Psoas muscle (tissue), 7 donors: ENCODE measurements at regions not wholly inside any gene's neighbourhood (a gene's known extent, or its start where the extent isn't known, plus 50 kb on each side); places are given as distances from the start of the nearest gene placed in this dataset.

Experiments
- ATAC-seq, 4 donors: fragments of 200-7000 bp; cut with Tn5 transposase; one replicate each; pipeline ENCODE4 v1.9.1; 2020; ENCODE audit warnings: moderate library complexity in 3 of 4, mild to moderate bottlenecking in 2 of 4
- DNase-seq, 2 donors: peaks; one replicate each; pipeline ENCODE4 v3.0.0-alpha.2; 2020
- H3K27ac ChIP-seq: fragments of 200-600 bp; one replicate; pipeline ENCODE4 v1.8.0; 2022
- H3K27me3 ChIP-seq, 3 donors: fragments of 200-600 bp in 1 of 3; one replicate each; pipeline versions ENCODE4 v1.6.1 to v1.8.0; 2013 to 2022; ENCODE audit warnings: low read length in 2 of 3, mild to moderate bottlenecking in 2 of 3, moderate library complexity in 1 of 3; ENCODE audit not compliant: insufficient read depth in 3 of 3
- H3K36me3 ChIP-seq, 2 donors: fragments of 200-600 bp in 1 of 2; one replicate each; pipeline versions ENCODE4 v1.6.1 to v1.8.0; 2013 to 2022; ENCODE audit warnings: low read depth in 1 of 2, mild to moderate bottlenecking in 1 of 2, moderate library complexity in 1 of 2; ENCODE audit not compliant: insufficient read depth in 1 of 2
- H3K4me1 ChIP-seq: fragments of 200-600 bp; one replicate; pipeline ENCODE4 v1.8.0; 2022
- H3K4me3 ChIP-seq: fragments of 200-600 bp; one replicate; pipeline ENCODE4 v1.8.0; 2022; ENCODE audit warnings: mild to moderate bottlenecking
- H3K9me3 ChIP-seq: fragments of 200-600 bp; one replicate; pipeline ENCODE4 v1.8.0; 2022
- WGBS, 3 donors: extraction: QIAGEN DNeasy Blood & Tissue Kit; methylation state at CpG; one replicate each; pipeline versions ENCODE4 v1.1.6 to v1.1.7; 2013; 5-methylcytosine and 5-hydroxymethylcytosine counted together
- intact Hi-C, 2 donors: fragments of 100-400 bp; cut with DNase I; formaldehyde crosslinking; loops; one replicate each; pipeline versions ENCODE4 v1.11.0 to v1.14.2; 2022
- TF ChIP-seq, protein P1 (sequence below): fragments of 200-600 bp; IDR thresholded peaks from one replicate; pipeline ENCODE4 v1.8.0; 2022; ENCODE audit warnings: antibody characterized with exemption
- donor health status: healthy with polysubstance abuse.
- donor health status: DM: no; HTN: no; CAD: no; lungs with moderate emphysema.
- donor health status: Bipolar disorder and iron deficiency.
- donor health status: healthy.
- donor health status: DM: yes; HTN: yes; CAD: no.
- donor health status: DM: no; HTN: no; CAD: no.
- donor health status: DM: yes; HTN: yes; CAD: no.

DNA sequence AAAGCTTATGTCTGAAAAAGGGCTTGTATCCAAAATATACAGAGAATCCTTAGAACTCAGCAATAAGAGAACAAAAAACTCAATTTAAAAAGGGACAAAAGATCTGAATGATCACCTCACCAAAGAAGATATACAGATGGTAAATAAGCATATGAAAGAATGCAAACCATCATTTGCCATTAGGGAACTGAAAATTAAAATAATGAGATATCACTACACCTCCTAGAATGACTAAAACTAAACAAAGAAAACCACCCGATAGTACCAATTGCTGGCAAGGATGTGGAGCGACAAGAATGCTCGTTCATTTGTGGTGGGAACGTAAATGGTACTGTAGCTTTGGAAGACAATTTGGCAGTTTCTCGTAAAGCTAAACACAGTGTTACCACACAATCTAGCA lies 66.9 kb upstream of the MPHOSPH6 start:
- TF ChIP-seq, protein P1, sequence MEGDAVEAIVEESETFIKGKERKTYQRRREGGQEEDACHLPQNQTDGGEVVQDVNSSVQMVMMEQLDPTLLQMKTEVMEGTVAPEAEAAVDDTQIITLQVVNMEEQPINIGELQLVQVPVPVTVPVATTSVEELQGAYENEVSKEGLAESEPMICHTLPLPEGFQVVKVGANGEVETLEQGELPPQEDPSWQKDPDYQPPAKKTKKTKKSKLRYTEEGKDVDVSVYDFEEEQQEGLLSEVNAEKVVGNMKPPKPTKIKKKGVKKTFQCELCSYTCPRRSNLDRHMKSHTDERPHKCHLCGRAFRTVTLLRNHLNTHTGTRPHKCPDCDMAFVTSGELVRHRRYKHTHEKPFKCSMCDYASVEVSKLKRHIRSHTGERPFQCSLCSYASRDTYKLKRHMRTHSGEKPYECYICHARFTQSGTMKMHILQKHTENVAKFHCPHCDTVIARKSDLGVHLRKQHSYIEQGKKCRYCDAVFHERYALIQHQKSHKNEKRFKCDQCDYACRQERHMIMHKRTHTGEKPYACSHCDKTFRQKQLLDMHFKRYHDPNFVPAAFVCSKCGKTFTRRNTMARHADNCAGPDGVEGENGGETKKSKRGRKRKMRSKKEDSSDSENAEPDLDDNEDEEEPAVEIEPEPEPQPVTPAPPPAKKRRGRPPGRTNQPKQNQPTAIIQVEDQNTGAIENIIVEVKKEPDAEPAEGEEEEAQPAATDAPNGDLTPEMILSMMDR: no peak
- Histone ChIP-seq H3K27me3 (peaks cover 0 to 5% (median 3%) of the 10 kb centered on the region in 3 donors), H3K27ac (no peak overlapping the region), H3K36me3 (no peaks in the 10 kb centered on the region), H3K4me1 (no peaks in the 10 kb centered on the region), H3K4me3 (no peak overlapping the region), H3K9me3 (no peaks in the 10 kb centered on the region)
- DNase-seq (no peak), ATAC-seq (no peak)
- intact Hi-C loops: no loop called here
- whole genome bisulfite sequencing, 3 donors: 87 to 89% (median 88%) methylated on average over 5 of the region's 5 CpGs

DNA sequence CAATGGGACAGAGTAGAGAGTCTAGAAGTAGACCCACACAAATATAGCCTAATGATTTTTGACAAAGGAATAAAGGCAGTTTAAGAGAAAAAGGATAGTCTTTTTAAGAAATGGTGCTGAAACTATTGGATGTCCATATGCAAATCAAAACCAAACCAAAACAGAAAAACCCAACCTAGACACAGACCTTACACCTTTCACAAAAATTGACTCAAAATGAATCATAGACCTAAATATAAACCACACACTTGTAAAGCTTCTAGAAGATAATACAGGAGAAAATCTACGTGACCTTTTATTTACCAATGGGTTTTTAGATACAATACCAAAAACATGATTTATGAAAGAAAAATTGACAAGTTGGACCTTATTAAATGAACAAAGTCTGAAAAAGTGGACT lies 66.4 kb upstream of the MPHOSPH6 start:
- H3K27me3 ChIP-seq: peaks cover 0 to 3% (median 1%) of the 10 kb centered on the region in 3 donors
- ATAC-seq (no peak), DNase-seq (no peak)
- 52 to 93% (median 84%) methylated on average over 1 of the region's 1 CpG for WGBS, 3 donors
- H3K9me3 ChIP-seq: no peaks in the 10 kb centered on the region
- H3K36me3 ChIP-seq: no peaks in the 10 kb centered on the region
- intact Hi-C loops: no loop called here
- no peak overlapping the region for H3K27ac ChIP-seq
- TF ChIP-seq, protein P1: no peak
- H3K4me3 ChIP-seq: no peak overlapping the region
- H3K4me1 ChIP-seq: no peaks in the 10 kb centered on the region

DNA sequence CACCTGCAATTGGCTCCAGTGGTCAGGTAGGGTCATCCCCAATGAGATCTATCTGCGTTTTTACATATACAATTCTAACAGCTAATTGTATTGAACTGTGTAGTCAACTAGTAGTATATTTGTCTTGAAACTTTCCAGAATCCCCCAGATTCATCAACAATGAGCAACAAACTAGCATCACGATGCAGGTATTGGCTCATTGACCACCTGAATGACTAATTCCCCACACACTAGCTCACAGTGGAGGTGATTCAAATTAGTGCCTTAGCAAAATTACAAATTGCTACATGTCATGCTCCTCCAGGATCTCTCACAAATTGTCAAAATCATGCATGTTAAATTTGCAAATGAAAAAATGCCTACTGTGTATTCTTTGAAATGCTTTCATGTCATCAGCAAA lies 62.8 kb upstream of the MPHOSPH6 start:
- DNase-seq (no peak), ATAC-seq (no peak)
- Histone ChIP-seq H3K9me3 (no peaks in the 10 kb centered on the region), H3K4me3 (no peak overlapping the region), H3K4me1 (no peaks in the 10 kb centered on the region), H3K27ac (no peak overlapping the region), H3K36me3 (no peaks in the 10 kb centered on the region), H3K27me3 (peaks cover 0 to 3% (median 0%) of the 10 kb centered on the region in 3 donors)
- TF ChIP-seq, protein P1: no peak
- WGBS, 3 donors: 80 to 92% (median 90%) methylated on average over 2 of the region's 2 CpGs
- intact Hi-C loops: no loop called here

DNA sequence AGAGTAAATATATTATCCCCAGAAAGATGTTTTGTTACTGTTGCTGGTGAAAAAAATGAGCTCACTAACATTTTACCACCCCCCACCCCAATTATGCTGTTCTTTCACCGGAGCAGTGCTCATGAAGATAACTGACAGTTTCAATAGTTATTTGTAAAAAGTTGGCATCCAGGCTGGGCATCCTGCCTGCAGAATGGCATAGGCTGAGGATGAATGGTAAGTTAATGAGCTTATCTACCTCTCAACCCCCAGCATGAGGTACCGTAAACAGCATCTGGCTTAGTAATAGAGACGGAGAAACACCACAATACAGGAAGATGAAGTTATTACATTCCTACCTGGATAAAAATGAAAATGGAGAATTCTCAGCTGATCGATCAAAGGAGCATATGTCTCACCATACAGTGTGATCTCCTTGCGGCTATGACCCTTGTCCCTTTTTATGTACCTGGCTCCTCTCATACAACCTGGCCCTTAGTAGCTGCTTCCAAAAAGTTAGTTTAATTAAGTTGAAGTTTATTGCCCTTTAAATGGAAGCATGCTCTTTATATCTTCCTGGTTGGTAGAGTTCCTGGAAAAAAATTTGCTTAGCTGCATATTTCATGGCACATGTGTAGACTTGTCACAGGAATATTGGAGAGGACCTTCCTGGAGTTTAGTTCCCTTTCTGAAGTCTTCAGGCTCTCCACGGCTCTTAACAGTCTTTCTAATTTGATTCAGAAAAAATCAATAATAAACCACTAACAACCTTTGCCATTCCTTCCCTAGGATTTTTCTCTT lies 61.2 kb upstream of the MPHOSPH6 start:
- WGBS, 3 donors: 81 to 83% (median 82%) methylated on average over 6 of the region's 6 CpGs
- TF ChIP-seq, protein P1: no peak

More for the DNA sequence above, 61.2 kb upstream of the MPHOSPH6 start:
- DNase-seq (no peak), ATAC-seq (no peak)
- no peaks in the 10 kb centered on the region for H3K9me3 ChIP-seq
- H3K27me3 ChIP-seq: peaks cover 0 to 6% (median 4%) of the 10 kb centered on the region in 3 donors
- no peaks in the 10 kb centered on the region for H3K4me1 ChIP-seq
- intact Hi-C loops: loop anchor here (2.0 kb wide), 2 partner anchors 290 to 340 kb away; no protein-coding TSS in a partner anchor
- no peak overlapping the region for H3K27ac ChIP-seq
- no peaks in the 10 kb centered on the region for H3K36me3 ChIP-seq
- H3K4me3 ChIP-seq: no peak overlapping the region
